SK-N-SH treated with all-trans-retinoic acid at 6 μM for 48 hours (cell line): ENCODE measurements at regions not wholly inside any gene's neighbourhood (a gene's known extent, or its start where the extent isn't known, plus 50 kb on each side); places are given as distances from the start of the nearest gene placed in this dataset.

ENCODE experiments used
- ATAC-seq: fragments of 200-7000 bp; cut with Tn5 transposase; 3 replicates; pipeline ENCODE4 v1.9.1; 2020; ENCODE audit warnings: mild to moderate bottlenecking, moderate library complexity
- ARNTL ChIP-seq: fragments of 450-650 bp; formaldehyde crosslinking; IDR thresholded peaks from 2 replicates; pipeline ENCODE4 v1.5.0; 2020; ENCODE audit warnings: low read depth, mild to moderate bottlenecking, moderate library complexity, borderline replicate concordance
- BACH2 ChIP-seq: fragments of 250-450 bp; sonication (Bioruptor Pico); IDR thresholded peaks from 2 replicates; pipeline ENCODE4 v1.9.0; 2021; ENCODE audit warnings: mild to moderate bottlenecking, borderline replicate concordance
- CSDC2 ChIP-seq: fragments of 250-450 bp; sonication (Bioruptor Pico); IDR thresholded peaks from 2 replicates; pipeline ENCODE4 v1.5.0; 2020; ENCODE audit warnings: mild to moderate bottlenecking, moderate library complexity
- ESRRG ChIP-seq: fragments of 250-450 bp; sonication (Bioruptor Pico); IDR thresholded peaks from 2 replicates; pipeline ENCODE4 v1.6.1; 2021; ENCODE audit warnings: mild to moderate bottlenecking
- GLIS3 ChIP-seq: fragments of 250-450 bp; sonication (Bioruptor Pico); IDR thresholded peaks from 2 replicates; pipeline ENCODE4 v1.5.0; 2020; ENCODE audit warnings: mild to moderate bottlenecking, moderate library complexity
- ISL1 ChIP-seq: fragments of 250-450 bp; sonication (Bioruptor Pico); IDR thresholded peaks from 2 replicates; pipeline ENCODE4 v2.1.2; 2022; ENCODE audit warnings: mild to moderate bottlenecking, moderate library complexity
- OSR1 ChIP-seq: fragments of 250-450 bp; sonication (Bioruptor Pico); IDR thresholded peaks from 2 replicates; pipeline ENCODE4 v1.8.0; 2022; ENCODE audit warnings: moderate library complexity, mild to moderate bottlenecking, inconsistent platforms
- PPARA ChIP-seq: fragments of 250-450 bp; sonication (Bioruptor Pico); IDR thresholded peaks from 2 replicates; pipeline ENCODE4 v1.5.0; 2020; ENCODE audit warnings: mild to moderate bottlenecking, borderline replicate concordance
- RARB ChIP-seq: fragments of 250-450 bp; sonication (Bioruptor Pico); IDR thresholded peaks from 2 replicates; pipeline ENCODE4 v1.8.0; 2021; ENCODE audit warnings: mild to moderate bottlenecking, moderate library complexity
- SNAI2 ChIP-seq: fragments of 250-450 bp; sonication (Bioruptor Pico); IDR thresholded peaks from 2 replicates; pipeline ENCODE4 v1.5.0; 2020; ENCODE audit warnings: mild to moderate bottlenecking, moderate library complexity
- TCF4 ChIP-seq: fragments of 250-450 bp; sonication (Bioruptor Pico); IDR thresholded peaks from 2 replicates; pipeline ENCODE4 v1.8.0; 2021; ENCODE audit warnings: mild to moderate bottlenecking, moderate library complexity, borderline replicate concordance
- TOX ChIP-seq: fragments of 250-450 bp; sonication (Bioruptor Pico); IDR thresholded peaks from 2 replicates; pipeline ENCODE4 v1.8.0; 2021; ENCODE audit warnings: mild to moderate bottlenecking, moderate library complexity, borderline replicate concordance
- ZC3H10 ChIP-seq: fragments of 250-450 bp; sonication (Bioruptor Pico); IDR thresholded peaks from 2 replicates; pipeline ENCODE4 v1.5.1; 2021; ENCODE audit warnings: mild to moderate bottlenecking, moderate library complexity
- ZFP3 ChIP-seq: fragments of 250-450 bp; sonication (Bioruptor Pico); IDR thresholded peaks from 2 replicates; pipeline ENCODE4 v1.5.0; 2020; ENCODE audit warnings: mild to moderate bottlenecking, moderate library complexity
- ZNF565 ChIP-seq: fragments of 450-650 bp; formaldehyde crosslinking; conservative IDR thresholded peaks from 2 replicates; pipeline ENCODE4 v1.5.0; 2020; ENCODE audit warnings: low read depth, mild to moderate bottlenecking, moderate library complexity
- ZNF70 ChIP-seq: fragments of 450-650 bp; formaldehyde crosslinking; IDR thresholded peaks from 2 replicates; pipeline ENCODE4 v1.5.0; 2020; ENCODE audit warnings: mild to moderate bottlenecking, moderate library complexity
- ZNF8 ChIP-seq: fragments of 450-650 bp; formaldehyde crosslinking; IDR thresholded peaks from 2 replicates; pipeline ENCODE4 v1.5.0; 2020; ENCODE audit warnings: mild to moderate bottlenecking, moderate library complexity
- TF ChIP-seq, protein P1 (sequence below): fragments of 250-450 bp; sonication (Bioruptor Pico); IDR thresholded peaks from 2 replicates; pipeline ENCODE4 v1.5.1; 2020; ENCODE audit warnings: low read depth, mild to moderate bottlenecking, moderate library complexity
- TF ChIP-seq, protein P2 (sequence below): fragments of 250-450 bp; sonication (Bioruptor Pico); IDR thresholded peaks from 2 replicates; pipeline ENCODE4 v1.8.0; 2021; ENCODE audit warnings: low read depth, mild to moderate bottlenecking, moderate library complexity, borderline replicate concordance
- TF ChIP-seq, protein P3 (sequence below): fragments of 250-450 bp; sonication (Bioruptor Pico); IDR thresholded peaks from 2 replicates; pipeline ENCODE4 v1.5.0; 2020; ENCODE audit warnings: mild to moderate bottlenecking, moderate library complexity
- TF ChIP-seq, protein P4 (sequence below): fragments of 250-450 bp; sonication (Bioruptor Pico); IDR thresholded peaks from 2 replicates; pipeline ENCODE4 v1.8.0; 2020; ENCODE audit warnings: mild to moderate bottlenecking, moderate library complexity, borderline replicate concordance
- TF ChIP-seq, protein P5 (sequence below): fragments of 250-450 bp; sonication (Bioruptor Pico); IDR thresholded peaks from 2 replicates; pipeline ENCODE4 v1.5.1; 2021; ENCODE audit warnings: mild to moderate bottlenecking, moderate library complexity

DNA sequence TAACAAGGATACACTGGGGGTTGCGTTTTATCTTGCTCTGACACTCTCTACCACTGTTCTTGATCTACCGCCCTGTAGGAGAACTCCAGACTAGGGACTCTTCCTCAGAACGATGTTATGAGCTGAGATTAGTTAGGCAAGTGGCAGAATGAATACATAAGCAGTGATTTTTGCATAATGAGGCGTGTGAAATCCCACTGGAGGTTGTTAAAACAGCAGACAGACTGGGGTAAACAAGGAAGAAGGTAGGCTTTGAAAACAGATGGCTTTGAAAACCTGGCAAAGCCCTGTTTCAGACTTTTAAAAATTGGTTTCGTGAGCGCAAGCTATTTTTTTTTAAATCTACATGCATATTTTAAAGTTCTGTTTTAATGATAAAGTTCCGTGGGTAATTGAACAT is 785.2 kb downstream of the TYW1 start (continued):
- TF ChIP-seq, protein P1, sequence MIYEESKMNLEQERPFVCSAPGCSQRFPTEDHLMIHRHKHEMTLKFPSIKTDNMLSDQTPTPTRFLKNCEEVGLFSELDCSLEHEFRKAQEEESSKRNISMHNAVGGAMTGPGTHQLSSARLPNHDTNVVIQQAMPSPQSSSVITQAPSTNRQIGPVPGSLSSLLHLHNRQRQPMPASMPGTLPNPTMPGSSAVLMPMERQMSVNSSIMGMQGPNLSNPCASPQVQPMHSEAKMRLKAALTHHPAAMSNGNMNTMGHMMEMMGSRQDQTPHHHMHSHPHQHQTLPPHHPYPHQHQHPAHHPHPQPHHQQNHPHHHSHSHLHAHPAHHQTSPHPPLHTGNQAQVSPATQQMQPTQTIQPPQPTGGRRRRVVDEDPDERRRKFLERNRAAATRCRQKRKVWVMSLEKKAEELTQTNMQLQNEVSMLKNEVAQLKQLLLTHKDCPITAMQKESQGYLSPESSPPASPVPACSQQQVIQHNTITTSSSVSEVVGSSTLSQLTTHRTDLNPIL (CRISPR knock-in tag) = no peak
- no peak for TF ChIP-seq ESRRG (CRISPR knock-in tag)

DNA sequence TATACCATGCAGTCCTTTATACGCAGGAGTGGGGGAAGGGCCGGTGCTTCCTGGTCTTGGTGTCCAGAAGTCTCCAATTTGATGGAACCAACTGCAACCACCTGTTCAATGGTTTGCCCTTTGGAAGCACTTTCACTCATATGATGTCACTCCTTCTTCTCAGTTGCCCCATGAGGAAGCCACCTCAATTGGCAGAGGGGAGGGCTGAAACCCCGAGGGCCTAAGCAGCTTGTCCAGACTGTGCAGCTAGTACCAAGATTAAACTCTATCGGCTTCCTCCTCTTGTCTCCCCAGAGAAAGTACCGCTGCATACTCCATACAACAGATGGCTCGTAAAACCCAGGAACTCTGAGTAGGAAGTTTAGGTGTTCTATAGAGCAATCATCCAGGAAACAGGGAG is 789.4 kb downstream of the TYW1 start:
- no peak for ATAC-seq
- TF ChIP-seq ESRRG (CRISPR knock-in tag) (no peak), TCF4 (CRISPR knock-in tag) (no peak), ZNF70 (CRISPR knock-in tag) (no peak), ZNF565 (no peak), ISL1 (CRISPR knock-in tag) (no peak), BACH2 (CRISPR knock-in tag) (no peak), ZFP3 (CRISPR knock-in tag) (no peak), RARB (no peak), ZC3H10 (CRISPR knock-in tag) (no peak), PPARA (CRISPR knock-in tag) (no peak), SNAI2 (CRISPR knock-in tag) (no peak), CSDC2 (CRISPR knock-in tag) (no peak), TOX (CRISPR knock-in tag) (no peak), GLIS3 (CRISPR knock-in tag) (no peak), OSR1 (CRISPR knock-in tag) (no peak), ZNF8 (CRISPR knock-in tag) (no peak)
- TF ChIP-seq, protein P2, sequence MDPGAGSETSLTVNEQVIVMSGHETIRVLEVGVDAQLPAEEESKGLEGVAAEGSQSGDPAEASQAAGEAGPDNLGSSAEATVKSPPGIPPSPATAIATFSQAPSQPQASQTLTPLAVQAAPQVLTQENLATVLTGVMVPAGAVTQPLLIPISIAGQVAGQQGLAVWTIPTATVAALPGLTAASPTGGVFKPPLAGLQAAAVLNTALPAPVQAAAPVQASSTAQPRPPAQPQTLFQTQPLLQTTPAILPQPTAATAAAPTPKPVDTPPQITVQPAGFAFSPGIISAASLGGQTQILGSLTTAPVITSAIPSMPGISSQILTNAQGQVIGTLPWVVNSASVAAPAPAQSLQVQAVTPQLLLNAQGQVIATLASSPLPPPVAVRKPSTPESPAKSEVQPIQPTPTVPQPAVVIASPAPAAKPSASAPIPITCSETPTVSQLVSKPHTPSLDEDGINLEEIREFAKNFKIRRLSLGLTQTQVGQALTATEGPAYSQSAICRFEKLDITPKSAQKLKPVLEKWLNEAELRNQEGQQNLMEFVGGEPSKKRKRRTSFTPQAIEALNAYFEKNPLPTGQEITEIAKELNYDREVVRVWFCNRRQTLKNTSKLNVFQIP (CRISPR knock-in tag) = no peak
- TF ChIP-seq, protein P3, sequence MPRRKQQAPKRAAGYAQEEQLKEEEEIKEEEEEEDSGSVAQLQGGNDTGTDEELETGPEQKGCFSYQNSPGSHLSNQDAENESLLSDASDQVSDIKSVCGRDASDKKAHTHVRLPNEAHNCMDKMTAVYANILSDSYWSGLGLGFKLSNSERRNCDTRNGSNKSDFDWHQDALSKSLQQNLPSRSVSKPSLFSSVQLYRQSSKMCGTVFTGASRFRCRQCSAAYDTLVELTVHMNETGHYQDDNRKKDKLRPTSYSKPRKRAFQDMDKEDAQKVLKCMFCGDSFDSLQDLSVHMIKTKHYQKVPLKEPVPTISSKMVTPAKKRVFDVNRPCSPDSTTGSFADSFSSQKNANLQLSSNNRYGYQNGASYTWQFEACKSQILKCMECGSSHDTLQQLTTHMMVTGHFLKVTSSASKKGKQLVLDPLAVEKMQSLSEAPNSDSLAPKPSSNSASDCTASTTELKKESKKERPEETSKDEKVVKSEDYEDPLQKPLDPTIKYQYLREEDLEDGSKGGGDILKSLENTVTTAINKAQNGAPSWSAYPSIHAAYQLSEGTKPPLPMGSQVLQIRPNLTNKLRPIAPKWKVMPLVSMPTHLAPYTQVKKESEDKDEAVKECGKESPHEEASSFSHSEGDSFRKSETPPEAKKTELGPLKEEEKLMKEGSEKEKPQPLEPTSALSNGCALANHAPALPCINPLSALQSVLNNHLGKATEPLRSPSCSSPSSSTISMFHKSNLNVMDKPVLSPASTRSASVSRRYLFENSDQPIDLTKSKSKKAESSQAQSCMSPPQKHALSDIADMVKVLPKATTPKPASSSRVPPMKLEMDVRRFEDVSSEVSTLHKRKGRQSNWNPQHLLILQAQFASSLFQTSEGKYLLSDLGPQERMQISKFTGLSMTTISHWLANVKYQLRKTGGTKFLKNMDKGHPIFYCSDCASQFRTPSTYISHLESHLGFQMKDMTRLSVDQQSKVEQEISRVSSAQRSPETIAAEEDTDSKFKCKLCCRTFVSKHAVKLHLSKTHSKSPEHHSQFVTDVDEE (CRISPR knock-in tag) = no peak
- TF ChIP-seq, protein P1 (CRISPR knock-in tag) = no peak
- TF ChIP-seq, protein P4, sequence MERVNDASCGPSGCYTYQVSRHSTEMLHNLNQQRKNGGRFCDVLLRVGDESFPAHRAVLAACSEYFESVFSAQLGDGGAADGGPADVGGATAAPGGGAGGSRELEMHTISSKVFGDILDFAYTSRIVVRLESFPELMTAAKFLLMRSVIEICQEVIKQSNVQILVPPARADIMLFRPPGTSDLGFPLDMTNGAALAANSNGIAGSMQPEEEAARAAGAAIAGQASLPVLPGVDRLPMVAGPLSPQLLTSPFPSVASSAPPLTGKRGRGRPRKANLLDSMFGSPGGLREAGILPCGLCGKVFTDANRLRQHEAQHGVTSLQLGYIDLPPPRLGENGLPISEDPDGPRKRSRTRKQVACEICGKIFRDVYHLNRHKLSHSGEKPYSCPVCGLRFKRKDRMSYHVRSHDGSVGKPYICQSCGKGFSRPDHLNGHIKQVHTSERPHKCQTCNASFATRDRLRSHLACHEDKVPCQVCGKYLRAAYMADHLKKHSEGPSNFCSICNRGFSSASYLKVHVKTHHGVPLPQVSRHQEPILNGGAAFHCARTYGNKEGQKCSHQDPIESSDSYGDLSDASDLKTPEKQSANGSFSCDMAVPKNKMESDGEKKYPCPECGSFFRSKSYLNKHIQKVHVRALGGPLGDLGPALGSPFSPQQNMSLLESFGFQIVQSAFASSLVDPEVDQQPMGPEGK (CRISPR knock-in tag) = no peak

DNA sequence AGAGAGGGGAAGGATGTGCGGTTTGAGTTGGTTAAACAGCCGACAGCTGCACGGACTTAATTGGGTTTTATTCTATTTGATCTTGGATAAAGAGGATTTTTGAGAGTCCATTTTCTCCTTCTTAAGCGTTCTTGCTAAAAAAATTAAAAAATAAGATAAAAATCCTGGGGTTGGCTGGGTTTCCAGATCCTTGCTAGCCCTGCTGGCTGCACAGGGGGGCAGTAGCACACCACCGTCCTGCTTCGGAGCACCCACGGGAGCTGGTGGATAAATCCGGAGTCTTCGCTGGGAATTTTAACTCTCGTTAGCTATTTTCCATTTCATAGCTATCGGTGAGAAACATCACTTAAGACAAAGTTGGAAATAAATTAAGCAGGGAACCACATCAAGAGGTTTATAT is 792.0 kb downstream of the TYW1 start:
- ATAC-seq = no peak
- no peak for TF ChIP-seq TOX (CRISPR knock-in tag)
- TF ChIP-seq CSDC2 (CRISPR knock-in tag) = no peak
- no peak for TF ChIP-seq TCF4 (CRISPR knock-in tag)

DNA sequence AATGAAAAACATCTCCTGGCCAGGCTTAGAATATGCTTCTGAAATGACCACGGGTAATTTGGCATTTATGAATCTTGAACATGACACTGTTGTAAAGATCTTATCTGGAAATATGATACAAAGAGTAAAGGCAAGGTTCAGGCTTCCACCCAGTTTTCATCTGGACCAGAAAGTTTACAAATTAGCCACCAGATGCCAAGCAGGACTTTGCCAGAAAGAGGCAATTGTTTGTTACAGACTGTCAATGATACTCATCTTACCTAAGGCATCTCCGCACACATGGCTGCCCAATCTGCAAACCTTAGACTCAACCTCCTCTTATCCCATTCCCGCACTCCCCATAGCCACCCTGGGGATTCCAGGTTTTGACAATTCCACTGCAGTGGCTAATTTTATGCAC is 795.3 kb downstream of the TYW1 start:
- TF ChIP-seq ZC3H10 (CRISPR knock-in tag) (no peak), BACH2 (CRISPR knock-in tag) (no peak), TCF4 (CRISPR knock-in tag) (no peak), TOX (CRISPR knock-in tag) (no peak), ZNF8 (CRISPR knock-in tag) (no peak), GLIS3 (CRISPR knock-in tag) (no peak), ZNF70 (CRISPR knock-in tag) (no peak), ARNTL (CRISPR knock-in tag) (no peak)
- TF ChIP-seq, protein P5, sequence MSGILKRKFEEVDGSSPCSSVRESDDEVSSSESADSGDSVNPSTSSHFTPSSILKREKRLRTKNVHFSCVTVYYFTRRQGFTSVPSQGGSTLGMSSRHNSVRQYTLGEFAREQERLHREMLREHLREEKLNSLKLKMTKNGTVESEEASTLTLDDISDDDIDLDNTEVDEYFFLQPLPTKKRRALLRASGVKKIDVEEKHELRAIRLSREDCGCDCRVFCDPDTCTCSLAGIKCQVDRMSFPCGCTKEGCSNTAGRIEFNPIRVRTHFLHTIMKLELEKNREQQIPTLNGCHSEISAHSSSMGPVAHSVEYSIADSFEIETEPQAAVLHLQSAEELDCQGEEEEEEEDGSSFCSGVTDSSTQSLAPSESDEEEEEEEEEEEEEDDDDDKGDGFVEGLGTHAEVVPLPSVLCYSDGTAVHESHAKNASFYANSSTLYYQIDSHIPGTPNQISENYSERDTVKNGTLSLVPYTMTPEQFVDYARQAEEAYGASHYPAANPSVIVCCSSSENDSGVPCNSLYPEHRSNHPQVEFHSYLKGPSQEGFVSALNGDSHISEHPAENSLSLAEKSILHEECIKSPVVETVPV (CRISPR knock-in tag) = no peak
- no peak for ATAC-seq
